Dedifferentiated amniotic fluid mesenchymal stem cell (primary cell): ENCODE measurements at regions not wholly inside any gene's neighbourhood (a gene's known extent, or its start where the extent isn't known, plus 50 kb on each side); places are given as distances from the start of the nearest gene placed in this dataset.

Experiments used
- DNase-seq: peaks from one replicate; pipeline ENCODE4 v3.0.0-alpha.2; 2016; ENCODE audit errors: extremely low spot score

DNA sequence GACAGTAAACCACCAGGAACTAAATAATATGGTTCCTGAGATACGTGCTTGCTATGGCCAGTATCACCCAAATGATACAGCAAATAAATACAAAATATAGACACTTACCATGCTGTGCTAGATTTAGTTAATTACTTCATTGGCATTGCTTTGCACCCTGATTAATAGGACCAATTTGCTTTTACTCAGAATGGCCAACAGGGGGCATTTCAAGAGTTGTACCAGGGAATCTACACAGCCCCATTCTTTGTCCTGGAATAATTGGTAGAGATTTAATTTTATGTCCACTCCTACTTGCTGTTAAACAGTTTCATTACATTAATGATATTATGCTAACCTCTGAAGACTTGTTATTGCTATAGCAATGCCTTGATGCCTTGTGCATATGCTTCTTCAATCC, 280.8 kb downstream of the RERGL start:
- no peak for DNase-seq

DNA sequence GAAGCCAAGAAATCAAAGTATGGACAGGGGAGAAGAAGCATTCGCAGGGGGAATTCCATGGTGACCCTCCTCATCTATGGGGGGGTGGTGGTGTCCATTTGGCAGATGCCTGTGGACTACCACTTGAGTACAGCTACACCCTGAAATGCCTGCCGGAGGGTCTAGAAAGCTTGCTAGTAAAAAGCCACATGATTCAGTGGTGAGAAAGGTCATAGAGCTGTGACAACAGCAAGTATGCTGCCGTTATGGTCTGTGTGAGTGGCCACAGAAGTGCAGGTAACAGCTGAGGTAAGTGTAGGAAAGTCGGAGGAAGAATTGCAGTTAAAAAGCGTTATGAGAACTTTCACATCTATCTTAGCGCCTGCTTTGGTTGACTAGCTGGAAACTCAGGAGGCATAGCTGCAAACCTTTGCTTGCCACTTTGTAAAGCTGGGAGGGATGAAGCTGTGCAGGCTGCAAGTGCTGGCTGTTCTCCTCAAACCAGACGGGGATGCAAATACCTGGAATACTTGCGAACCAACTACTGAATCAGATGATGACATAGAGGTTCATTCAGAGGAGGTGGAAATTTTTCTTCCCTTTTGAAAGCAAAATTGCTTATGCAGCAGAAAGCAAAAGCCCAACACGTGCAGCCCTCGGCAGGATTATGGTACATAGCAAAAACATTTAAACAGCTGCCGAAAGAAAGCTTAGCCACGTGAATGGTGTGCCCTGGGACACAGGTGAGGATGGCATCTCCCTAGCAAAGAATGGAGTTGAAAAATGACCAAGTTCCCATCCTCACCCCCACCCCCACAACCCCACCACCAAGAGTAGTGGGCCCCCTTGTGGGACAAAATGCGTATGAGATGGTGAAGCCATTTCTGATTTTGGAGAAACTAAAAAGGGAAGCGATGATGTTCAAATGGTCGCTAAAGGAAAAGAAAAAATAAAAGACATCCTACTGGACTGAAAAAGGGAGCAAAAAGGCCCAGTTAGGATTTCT, 287.0 kb downstream of the RERGL start:
- no peak for DNase-seq

- DNase-seq: no peak
These were observed 296.1 kb downstream of the RERGL start for GRCh38 chr12:17793854-17794253.

- no peak for DNase-seq
These were observed 311.8 kb downstream of the RERGL start for GRCh38 chr12:17778242-17778641.

- DNase-seq: no peak
These were observed 326.6 kb downstream of the RERGL start for GRCh38 chr12:17763366-17763765.

DNA sequence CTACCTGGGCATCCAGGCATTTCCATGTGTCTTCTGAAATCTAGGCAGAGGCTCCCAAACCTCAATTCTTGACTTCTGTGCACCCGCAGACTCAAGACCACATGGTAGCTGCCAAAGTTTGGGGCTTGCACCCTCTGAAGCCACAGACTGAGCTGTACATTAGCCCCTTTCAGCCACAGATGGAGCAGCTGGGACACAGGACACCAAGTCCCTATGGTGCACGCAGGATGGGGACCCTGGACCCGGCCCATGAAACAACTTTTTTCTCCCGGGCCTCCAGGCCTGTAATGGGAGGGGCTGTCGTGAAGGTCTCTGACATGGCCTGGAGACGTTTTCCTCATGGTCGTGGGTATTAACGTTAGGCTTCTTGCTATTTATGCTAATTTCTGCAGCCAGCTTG, 330.0 kb downstream of the RERGL start:
- no peak for DNase-seq
